ENCODE measurements at regions not wholly inside any gene's neighbourhood (a gene's known extent, or its start where the extent isn't known, plus 50 kb on each side); places are given as distances from the start of the nearest gene placed in this dataset.

- TF ChIP-seq, protein P1, sequence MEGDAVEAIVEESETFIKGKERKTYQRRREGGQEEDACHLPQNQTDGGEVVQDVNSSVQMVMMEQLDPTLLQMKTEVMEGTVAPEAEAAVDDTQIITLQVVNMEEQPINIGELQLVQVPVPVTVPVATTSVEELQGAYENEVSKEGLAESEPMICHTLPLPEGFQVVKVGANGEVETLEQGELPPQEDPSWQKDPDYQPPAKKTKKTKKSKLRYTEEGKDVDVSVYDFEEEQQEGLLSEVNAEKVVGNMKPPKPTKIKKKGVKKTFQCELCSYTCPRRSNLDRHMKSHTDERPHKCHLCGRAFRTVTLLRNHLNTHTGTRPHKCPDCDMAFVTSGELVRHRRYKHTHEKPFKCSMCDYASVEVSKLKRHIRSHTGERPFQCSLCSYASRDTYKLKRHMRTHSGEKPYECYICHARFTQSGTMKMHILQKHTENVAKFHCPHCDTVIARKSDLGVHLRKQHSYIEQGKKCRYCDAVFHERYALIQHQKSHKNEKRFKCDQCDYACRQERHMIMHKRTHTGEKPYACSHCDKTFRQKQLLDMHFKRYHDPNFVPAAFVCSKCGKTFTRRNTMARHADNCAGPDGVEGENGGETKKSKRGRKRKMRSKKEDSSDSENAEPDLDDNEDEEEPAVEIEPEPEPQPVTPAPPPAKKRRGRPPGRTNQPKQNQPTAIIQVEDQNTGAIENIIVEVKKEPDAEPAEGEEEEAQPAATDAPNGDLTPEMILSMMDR (conservative IDR thresholded peaks at IDR 0.05), result no peak
- no peak for TF ChIP-seq ZFX (IDR thresholded peaks at IDR 0.05)
Observed at GRCh38 chr5:36423578-36424307, 122.0 kb upstream of the RANBP3L start.
